ENCODE measurements at regions not wholly inside any gene's neighbourhood (a gene's known extent, or its start where the extent isn't known, plus 50 kb on each side); places are given as distances from the start of the nearest gene placed in this dataset.

DNA sequence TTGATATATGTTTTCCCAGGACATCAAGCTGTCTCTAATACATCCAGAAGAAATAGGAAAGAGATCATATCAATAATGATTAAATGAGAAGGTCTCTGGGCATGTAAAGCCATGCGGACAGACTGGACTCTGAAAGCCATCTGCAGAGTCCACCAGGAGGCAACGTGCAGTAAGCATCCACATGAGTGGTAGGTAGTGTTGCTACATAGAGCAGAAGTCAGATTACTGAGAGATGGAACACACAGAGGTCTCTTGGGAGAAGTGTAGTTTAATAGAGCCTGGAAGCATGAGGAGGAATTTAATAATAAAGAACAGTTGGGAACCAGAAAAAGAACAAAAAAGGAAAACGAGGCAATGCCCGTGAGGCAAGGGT lies 758.1 kb upstream of the DDX18 start:
- H2BK15ac ChIP-seq (ENCODE audit: low read depth, low read length), result no peak overlapping the region
- intact Hi-C loops (cut with micrococcal nuclease), result no loop called here
- POLR2A ChIA-PET (ENCODE audit: unreplicated experiment), result no interaction called here

More for the DNA sequence above, 758.1 kb upstream of the DDX18 start:
- CTCF ChIA-PET, result no interaction called here
- Histone ChIP-seq H4K20me1 (ENCODE audit: insufficient read depth, low read length) (no peaks in the 10 kb centered on the region), H3K14ac (replicated peaks; ENCODE audit: low read depth, low read length) (no peak overlapping the region), H3K27ac (ENCODE audit: insufficient read depth, low read length) (no peak overlapping the region), H3K23ac (ENCODE audit: low read depth, low read length) (no peak overlapping the region), H3K36me3 (ENCODE audit: control insufficient read depth, insufficient read depth, low read length) (no peaks in the 10 kb centered on the region), H3K4me3 (ENCODE audit: insufficient read depth, low read depth, low read length) (no peak overlapping the region), H2BK5ac (ENCODE audit: low read depth, low read length, poor library complexity, severe bottlenecking) (no peak overlapping the region), H3K4me2 (ENCODE audit: low read depth, low read length) (no peak overlapping the region), H2AK5ac (ENCODE audit: low read depth, low read length) (no peak overlapping the region), H3K4me1 (ENCODE audit: control insufficient read depth, insufficient read depth, low read length) (no peaks in the 10 kb centered on the region), H4K8ac (ENCODE audit: low read depth in 2 of 2, low read length in 2 of 2) (no peak overlapping the region), H4K5ac (ENCODE audit: low read depth, low read length) (no peak overlapping the region), H3K9me1 (ENCODE audit: insufficient read depth, low read length) (no peaks in the 10 kb centered on the region), H3K9ac (ENCODE audit: low read depth, low read length) (no peak overlapping the region), H3K27me3 (ENCODE audit: control insufficient read depth, insufficient read depth, low read length) (no peaks in the 10 kb centered on the region), H2BK20ac (ENCODE audit: low read depth, low read length) (no peak overlapping the region), H2BK120ac (ENCODE audit: low read depth, low read length) (no peak overlapping the region), H3K79me1 (ENCODE audit: low read depth in 1 of 2, low read length in 2 of 2) (no peaks in the 10 kb centered on the region), H4K91ac (ENCODE audit: insufficient read depth, low read depth, low read length) (no peak overlapping the region), H3K18ac (ENCODE audit: low read depth, low read length) (no peak overlapping the region), H3K56ac (ENCODE audit: extremely low read depth, insufficient read depth, low read length) (no peak overlapping the region), H2AK9ac (replicated peaks; ENCODE audit: low read depth, low read length, poor library complexity) (no peak overlapping the region), H2AFZ (replicated peaks; ENCODE audit: low read length, poor library complexity) (no peak overlapping the region), H3K9me3 (ENCODE audit: control insufficient read depth, insufficient read depth, low read length) (peaks cover 17% of the 10 kb centered on the region), H3K4ac (ENCODE audit: low read depth, low read length) (no peak overlapping the region)
- 54% methylated on average over 2 of the region's 4 CpGs; no CpG with 5 or more reads in 1 of the 2 experiments for WGBS, 2 experiments (ENCODE audit: extremely low coverage in 2 of 2, insufficient read length in 1 of 2)
- ATAC-seq (ENCODE audit: low read depth) (no peak), DNase-seq (no peak)
- in situ Hi-C loops (cut with MboI; ENCODE audit: low sequenced_read_pairs) (no loop called here), dilution Hi-C loops (cut with HindIII; ENCODE audit: low sequenced_read_pairs, unreplicated experiment) (no loop called here)
- TF ChIP-seq, protein P1, sequence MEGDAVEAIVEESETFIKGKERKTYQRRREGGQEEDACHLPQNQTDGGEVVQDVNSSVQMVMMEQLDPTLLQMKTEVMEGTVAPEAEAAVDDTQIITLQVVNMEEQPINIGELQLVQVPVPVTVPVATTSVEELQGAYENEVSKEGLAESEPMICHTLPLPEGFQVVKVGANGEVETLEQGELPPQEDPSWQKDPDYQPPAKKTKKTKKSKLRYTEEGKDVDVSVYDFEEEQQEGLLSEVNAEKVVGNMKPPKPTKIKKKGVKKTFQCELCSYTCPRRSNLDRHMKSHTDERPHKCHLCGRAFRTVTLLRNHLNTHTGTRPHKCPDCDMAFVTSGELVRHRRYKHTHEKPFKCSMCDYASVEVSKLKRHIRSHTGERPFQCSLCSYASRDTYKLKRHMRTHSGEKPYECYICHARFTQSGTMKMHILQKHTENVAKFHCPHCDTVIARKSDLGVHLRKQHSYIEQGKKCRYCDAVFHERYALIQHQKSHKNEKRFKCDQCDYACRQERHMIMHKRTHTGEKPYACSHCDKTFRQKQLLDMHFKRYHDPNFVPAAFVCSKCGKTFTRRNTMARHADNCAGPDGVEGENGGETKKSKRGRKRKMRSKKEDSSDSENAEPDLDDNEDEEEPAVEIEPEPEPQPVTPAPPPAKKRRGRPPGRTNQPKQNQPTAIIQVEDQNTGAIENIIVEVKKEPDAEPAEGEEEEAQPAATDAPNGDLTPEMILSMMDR (conservative IDR thresholded peaks at IDR 0.05; ENCODE audit: low read depth, low read length), result no peak
- TF ChIP-seq CEBPB (IDR thresholded peaks at IDR 0.05; ENCODE audit: low read depth, low read length) (no peak), POLR2A (IDR thresholded peaks at IDR 0.05; ENCODE audit: low read depth, low read length) (no peak), USF2 (IDR thresholded peaks at IDR 0.05; ENCODE audit: low read depth, low read length) (no peak), RCOR1 (IDR thresholded peaks at IDR 0.05; ENCODE audit: insufficient replicate concordance, low read length) (no peak), NFE2L2 (IDR thresholded peaks at IDR 0.05; ENCODE audit: low read depth, low read length) (no peak), ELK1 (IDR thresholded peaks at IDR 0.05; ENCODE audit: borderline replicate concordance, low read depth, low read length) (no peak), SMC3 (IDR thresholded peaks at IDR 0.05; ENCODE audit: low read depth, low read length) (no peak), CHD1 (IDR thresholded peaks at IDR 0.05; ENCODE audit: low read depth, low read length) (no peak), RFX5 (IDR thresholded peaks at IDR 0.05; ENCODE audit: low read depth, low read length) (no peak), MAZ (IDR thresholded peaks at IDR 0.05; ENCODE audit: borderline replicate concordance, low read depth, low read length) (no peak)
- BruUV-seq (replicated peaks), result no TSS peak
